ENCODE measurements at regions not wholly inside any gene's neighbourhood (a gene's known extent, or its start where the extent isn't known, plus 50 kb on each side); places are given as distances from the start of the nearest gene placed in this dataset.

GRCh38 chr9:106291786-106292185 is 571.2 kb upstream of the ZNF462 start:
- TF ChIP-seq CTCF (IDR thresholded peaks at IDR 0.05) (no peak), ZFX (IDR thresholded peaks at IDR 0.05; ENCODE audit: borderline replicate concordance) (no peak)

All from 22Rv1 (cell line).